ENCODE measurements at regions not wholly inside any gene's neighbourhood (a gene's known extent, or its start where the extent isn't known, plus 50 kb on each side); places are given as distances from the start of the nearest gene placed in this dataset.

- Histone ChIP-seq H3K36me3 (ENCODE audit: control insufficient read depth in 4 of 4, insufficient read depth in 4 of 4, low read length in 4 of 4) (peaks cover 0 to 6% (median 2%) of the 10 kb centered on the region in 4 donors), H3K4me3 (no peak overlapping the region), H3K9ac (ENCODE audit: insufficient read depth in 1 of 2, low read length in 2 of 2) (peak overlapping the region in 1 of 2 donors; percentile 3), H3K4me1 (ENCODE audit: control insufficient read depth in 5 of 5, insufficient read depth in 5 of 5, low read length in 5 of 5) (peaks cover 7 to 41% (median 21%) of the 10 kb centered on the region in 5 donors), H3K27me3 (ENCODE audit: control insufficient read depth in 3 of 3, insufficient read depth in 3 of 3, low read length in 2 of 3) (no peaks in the 10 kb centered on the region), H3K27ac (ENCODE audit: low read depth in 1 of 2, low read length in 1 of 2) (peak overlapping the region in 1 of 2 donors; percentile 1), H3K9me3 (ENCODE audit: control insufficient read depth in 4 of 4, insufficient read depth in 3 of 4, low read length in 3 of 4) (no peaks in the 10 kb centered on the region)
- DNase-seq (no peak), ATAC-seq (ENCODE audit: insufficient read depth, low FRiP score) (no peak)
- WGBS, 2 donors, result 79 to 91% methylated on average over 3 of the region's 3 CpGs
- TF ChIP-seq CTCF (IDR thresholded peaks at IDR 0.05; ENCODE audit: control extremely low read depth, extremely low read depth), result no peak
Observed at GRCh38 chr14:73776194-73776537, 62.0 kb upstream of the PNMA1 start.

DNA sequence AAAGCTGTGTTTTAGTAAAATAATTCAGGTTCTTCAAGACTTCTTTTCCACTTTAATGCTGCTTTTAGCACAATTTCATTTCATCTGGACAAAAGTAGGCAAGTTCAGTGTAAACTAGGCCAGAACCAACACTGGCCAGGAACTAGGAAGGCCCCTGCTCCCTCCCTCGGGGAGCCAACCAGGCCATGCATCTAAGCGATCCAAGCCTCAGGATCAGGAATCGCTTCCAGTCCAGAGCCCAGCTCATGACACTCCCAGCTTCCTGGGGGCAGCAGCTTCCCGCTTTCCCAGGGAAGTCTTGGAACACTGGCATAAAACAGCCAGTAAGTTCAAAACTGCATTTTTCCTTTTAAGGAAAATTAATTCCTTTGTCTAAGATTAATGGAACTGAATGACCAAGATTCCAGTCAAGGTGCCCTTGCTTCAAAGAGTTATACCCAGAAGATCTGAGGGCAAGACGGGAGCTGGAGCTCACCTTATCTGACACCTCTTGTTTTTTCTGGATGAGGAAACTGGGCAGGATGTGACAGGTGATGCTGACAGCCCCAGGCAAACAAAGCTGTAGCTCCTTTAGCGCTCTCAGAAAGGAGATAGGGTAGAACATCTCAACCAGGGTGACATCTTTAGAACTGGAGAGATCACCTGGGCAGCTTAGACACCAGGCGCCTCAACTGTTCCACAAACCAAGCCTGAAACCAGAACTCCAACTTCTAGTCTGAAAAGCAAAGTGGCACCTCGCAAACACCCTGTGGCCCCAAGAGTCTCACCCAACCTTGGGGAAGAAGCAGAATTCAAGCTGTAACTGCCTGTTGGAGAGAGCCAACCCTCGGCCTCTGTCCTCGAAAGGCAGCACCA lies 61.4 kb upstream of the PNMA1 start:
- DNase-seq (no peak), ATAC-seq (ENCODE audit: insufficient read depth, low FRiP score) (no peak)
- Histone ChIP-seq H3K9me3 (ENCODE audit: control insufficient read depth in 4 of 4, insufficient read depth in 3 of 4, low read length in 3 of 4) (no peaks in the 10 kb centered on the region), H3K9ac (ENCODE audit: insufficient read depth in 1 of 2, low read length in 2 of 2) (no peak overlapping the region), H3K4me1 (ENCODE audit: control insufficient read depth in 5 of 5, insufficient read depth in 5 of 5, low read length in 5 of 5) (peaks cover 8 to 47% (median 24%) of the 10 kb centered on the region in 5 donors), H3K27me3 (ENCODE audit: control insufficient read depth in 3 of 3, insufficient read depth in 3 of 3, low read length in 2 of 3) (no peaks in the 10 kb centered on the region), H3K4me3 (no peak overlapping the region), H3K27ac (ENCODE audit: low read depth in 1 of 2, low read length in 1 of 2) (peak overlapping the region in 1 of 2 donors; percentile 56), H3K36me3 (ENCODE audit: control insufficient read depth in 4 of 4, insufficient read depth in 4 of 4, low read length in 4 of 4) (peaks cover 0 to 6% (median 2%) of the 10 kb centered on the region in 4 donors)
- 85 to 86% methylated on average over 10 of the region's 10 CpGs for WGBS, 2 donors
- TF ChIP-seq CTCF (IDR thresholded peaks at IDR 0.05; ENCODE audit: control extremely low read depth, extremely low read depth), result no peak

DNA sequence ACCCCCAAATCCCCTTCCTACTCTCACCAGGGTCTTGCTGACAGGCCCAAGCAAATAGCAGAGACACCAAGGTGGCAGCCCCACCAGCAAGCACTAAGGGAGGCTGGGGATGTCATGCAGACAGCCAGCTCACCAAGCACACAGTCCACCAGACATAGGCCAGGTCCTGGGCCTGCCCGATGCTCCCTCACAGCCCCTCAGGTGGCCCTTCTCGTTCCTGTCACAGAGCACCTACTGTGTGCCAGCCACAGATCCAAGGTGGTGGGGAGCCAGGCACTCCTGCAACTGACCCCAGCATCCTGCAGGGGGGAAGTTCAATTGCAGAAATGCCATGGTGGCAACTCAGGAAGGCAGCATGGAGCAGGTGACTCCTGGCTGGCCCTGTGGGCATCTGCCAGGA lies 60.5 kb upstream of the PNMA1 start:
- H3K27me3 ChIP-seq (ENCODE audit: control insufficient read depth in 3 of 3, insufficient read depth in 3 of 3, low read length in 2 of 3), result no peaks in the 10 kb centered on the region
- peaks cover 0 to 4% (median 2%) of the 10 kb centered on the region in 4 donors for H3K36me3 ChIP-seq (ENCODE audit: control insufficient read depth in 4 of 4, insufficient read depth in 4 of 4, low read length in 4 of 4)
- peaks cover 14 to 44% (median 24%) of the 10 kb centered on the region in 5 donors for H3K4me1 ChIP-seq (ENCODE audit: control insufficient read depth in 5 of 5, insufficient read depth in 5 of 5, low read length in 5 of 5)
- WGBS, 2 donors, result 91 to 95% methylated on average over 2 of the region's 2 CpGs
- DNase-seq (no peak), ATAC-seq (ENCODE audit: insufficient read depth, low FRiP score) (no peak)
- H3K9ac ChIP-seq (ENCODE audit: insufficient read depth in 1 of 2, low read length in 2 of 2), result no peak overlapping the region
- peak overlapping the region; percentile 0 to 7 for H3K27ac ChIP-seq (ENCODE audit: low read depth in 1 of 2, low read length in 1 of 2)
- no peak for TF ChIP-seq CTCF (IDR thresholded peaks at IDR 0.05; ENCODE audit: control extremely low read depth, extremely low read depth)
- H3K4me3 ChIP-seq, result no peak overlapping the region
- H3K9me3 ChIP-seq (ENCODE audit: control insufficient read depth in 4 of 4, insufficient read depth in 3 of 4, low read length in 3 of 4), result no peaks in the 10 kb centered on the region
